HepG2 (cell line): ENCODE measurements at regions not wholly inside any gene's neighbourhood (a gene's known extent, or its start where the extent isn't known, plus 50 kb on each side); places are given as distances from the start of the nearest gene placed in this dataset.

ENCODE experiments used
- ATAC-seq: fragments of 200-7000 bp; cut with Tn5 transposase; 3 replicates; pipeline ENCODE4 v1.9.1; 2020; ENCODE audit warnings: mild to moderate bottlenecking, moderate library complexity
- BruUV-seq: library from RNA; stranded (reverse); fragments of 400-500 nt; replicated peaks from 2 replicates; lab custom pipeline; 2021; lab: Mats Ljungman, UMichigan
- CTCF ChIA-PET: fragments of 300-600 bp; formaldehyde crosslinking; extraction: SDS; loops from one replicate; lab custom pipeline; 2021; ENCODE audit warnings: low total read pairs, inconsistent platforms, low intra/inter-chr PET ratio; lab: Yijun Ruan, JAX
- POLR2A ChIA-PET: fragments of 350-600 bp; sonication (Branson Sonifier 250); formaldehyde crosslinking; loops from one replicate; lab custom pipeline; 2020; ENCODE audit warnings: antibody characterized with exemption, inconsistent platforms; lab: Yijun Ruan, JAX
- DNase-seq: peaks from one replicate; pipeline ENCODE4 v3.0.0-alpha.2; 2015; ENCODE audit warnings: low spot score
- FAIRE-seq: peaks from 3 replicates; lab custom pipeline; 2011; peaks lifted over from hg19 to GRCh38; lab: Jason Lieb, UNC
- H2AFZ ChIP-seq: one replicate; pipeline ENCODE4 v1.6.1; 2011; ENCODE audit warnings: low read length, inconsistent platforms
- H3K27ac ChIP-seq: fragments of 300-600 bp; 3 replicates; pipeline ENCODE4 v1.8.0; 2011; ENCODE audit warnings: mixed run types, mild to moderate bottlenecking, mixed read lengths, low read length, inconsistent platforms; ENCODE audit not compliant: insufficient read depth; ENCODE audit errors: extremely low read length
- H3K27me3 ChIP-seq, 2 experiments: fragments of 200-600 bp in 1 of 2; 2 replicates in 1 of 2; 3 replicates in 1 of 2; pipeline versions ENCODE4 v1.6.0 to v1.8.0; 2011; ENCODE audit warnings: low read length in 2 of 2, mild to moderate bottlenecking in 2 of 2, moderate library complexity in 2 of 2, inconsistent platforms in 1 of 2; ENCODE audit not compliant: insufficient read depth in 2 of 2, control insufficient read depth in 1 of 2
- H3K36me3 ChIP-seq, 2 experiments: fragments of 200-600 bp in 1 of 2; replicated peaks in 1 of 2; 2 replicates in 1 of 2; 3 replicates in 1 of 2; pipeline versions ENCODE4 v1.5.1 to v1.8.0; 2011; ENCODE audit warnings: low read length in 2 of 2, inconsistent platforms in 1 of 2; ENCODE audit not compliant: insufficient read depth in 2 of 2, control insufficient read depth in 1 of 2
- H3K4me1 ChIP-seq: 2 replicates; pipeline ENCODE4 v1.5.1; 2012; ENCODE audit warnings: low read length, inconsistent platforms; ENCODE audit not compliant: insufficient read depth
- H3K4me2 ChIP-seq: 2 replicates; pipeline ENCODE4 v1.6.0; 2011; ENCODE audit warnings: low read depth, low read length, inconsistent platforms
- H3K4me3 ChIP-seq, 3 experiments: fragments of 200-600 bp in 1 of 3; sonication (generic), shearing (Covaris generic) in 1 of 3; replicated peaks in 1 of 3; 2 replicates each; pipeline ENCODE4 v1.5.1; 2011 to 2016; ENCODE audit warnings: low read length in 3 of 3, inconsistent platforms in 2 of 3, low read depth in 2 of 3, mild to moderate bottlenecking in 2 of 3, control low read depth in 1 of 3, mixed read lengths in 1 of 3; ENCODE audit not compliant: insufficient read depth in 1 of 3
- H3K79me2 ChIP-seq: one replicate; pipeline ENCODE4 v1.6.1; 2011; ENCODE audit warnings: low read length, inconsistent platforms; ENCODE audit not compliant: insufficient read depth
- H3K9ac ChIP-seq: 2 replicates; pipeline ENCODE4 v1.6.0; 2011; ENCODE audit warnings: mild to moderate bottlenecking, low read depth, low read length, inconsistent platforms; ENCODE audit not compliant: insufficient read depth
- H3K9me3 ChIP-seq: 2 replicates; pipeline ENCODE4 v1.5.1; 2012; ENCODE audit warnings: mild to moderate bottlenecking, low read length
- H4K20me1 ChIP-seq: 2 replicates; pipeline ENCODE4 v1.6.0; 2011; ENCODE audit warnings: inconsistent platforms, mild to moderate bottlenecking, low read length, moderate library complexity; ENCODE audit not compliant: insufficient read depth
- AHR ChIP-seq: IDR thresholded peaks from 2 replicates; pipeline ENCODE4 v1.6.1; 2018; ENCODE audit warnings: missing genetic modification reagents, missing compliant biosample characterization
- GPN1 ChIP-seq: sonication (generic); formaldehyde crosslinking; IDR thresholded peaks from 2 replicates; pipeline ENCODE4 v1.5.1; 2020; ENCODE audit warnings: missing genetic modification reagents, borderline replicate concordance
- PBX3 ChIP-seq: sonication (generic); formaldehyde crosslinking; IDR thresholded peaks from 2 replicates; pipeline ENCODE4 v1.8.1; 2023; ENCODE audit warnings: missing genetic modification reagents, inconsistent platforms, borderline replicate concordance
- PHF20 ChIP-seq: sonication (generic); formaldehyde crosslinking; IDR thresholded peaks from 2 replicates; pipeline ENCODE4 v1.5.0; 2020; ENCODE audit warnings: mild to moderate bottlenecking, missing genetic modification reagents
- PLSCR1 ChIP-seq: sonication (generic); formaldehyde crosslinking; IDR thresholded peaks from 2 replicates; pipeline ENCODE4 v1.5.0; 2020; ENCODE audit warnings: missing genetic modification reagents, mild to moderate bottlenecking, borderline replicate concordance
- PRDM15 ChIP-seq: sonication (generic); formaldehyde crosslinking; IDR thresholded peaks from 2 replicates; pipeline ENCODE4 v1.4.0; 2020; ENCODE audit warnings: missing genetic modification reagents
- SRSF1 ChIP-seq: fragments of 200-400 bp; formaldehyde crosslinking; optimal IDR thresholded peaks from 2 replicates; pipeline ENCODE3; 2017; ENCODE audit warnings: mild to moderate bottlenecking, low read depth, low read length, moderate library complexity
- ZBTB3 ChIP-seq: sonication (generic); formaldehyde crosslinking; IDR thresholded peaks from 2 replicates; pipeline ENCODE4 v1.4.0; 2020; ENCODE audit warnings: low read depth, mild to moderate bottlenecking, moderate library complexity, missing genetic modification reagents, borderline replicate concordance
- ZNF251 ChIP-seq: sonication (generic); formaldehyde crosslinking; IDR thresholded peaks from 2 replicates; pipeline ENCODE4 v1.9.0; 2021; ENCODE audit warnings: mild to moderate bottlenecking, missing genetic modification reagents
- ZNF34 ChIP-seq: sonication (generic); formaldehyde crosslinking; IDR thresholded peaks from 2 replicates; pipeline ENCODE4 v1.4.0; 2020; ENCODE audit warnings: mild to moderate bottlenecking, missing genetic modification reagents, borderline replicate concordance
- ZNF737 ChIP-seq: sonication (generic); formaldehyde crosslinking; IDR thresholded peaks from 2 replicates; pipeline ENCODE4 v1.5.0; 2020; ENCODE audit warnings: missing genetic modification reagents, mild to moderate bottlenecking, borderline replicate concordance
- WGBS: methylation state at CpG from one replicate; pipeline ENCODE4 v1.1.6; 2017; ENCODE audit warnings: low lambda C conversion rate; 5-methylcytosine and 5-hydroxymethylcytosine counted together
- in situ Hi-C: cut with HindIII; loops from 2 replicates; pipeline ENCODE4 v1.10.0; 2017; ENCODE audit warnings: low pct_unique_long_range_greater_than_20kb; ENCODE audit not compliant: extremely low pct_ligation_motif_present
- intact Hi-C: fragments of 100-400 bp; cut with micrococcal nuclease; formaldehyde crosslinking; loops from one replicate; pipeline ENCODE4 v1.10.0; 2022; ENCODE audit not compliant: unreplicated experiment

- TF ChIP-seq AHR (no peak), ZNF251 (CRISPR knock-in tag) (no peak)
- BruUV-seq, result no TSS peak
Measured at GRCh38 chr12:127606476-127607015, 660.4 kb upstream of the TMEM132C start.

GRCh38 chr12:127607146-127607725 is 659.7 kb upstream of the TMEM132C start:
- Histone ChIP-seq H3K4me3 (no peak overlapping the region), H3K4me2 (no peak overlapping the region), H3K9ac (no peak overlapping the region), H3K4me1 (no peaks in the 10 kb centered on the region), H2AFZ (no peak overlapping the region), H4K20me1 (no peaks in the 10 kb centered on the region), H3K9me3 (0 out of 2 replicates have a peak, but pooled peaks cover 20% of the 10 kb centered on the region), H3K27ac (no peak overlapping the region), H3K36me3 (no peaks in the 10 kb centered on the region), H3K79me2 (no peaks in the 10 kb centered on the region), H3K27me3 (no peaks in the 10 kb centered on the region)
- BruUV-seq, result no TSS peak
- intact Hi-C loops, result no loop called here
- ChIA-PET CTCF (no interaction called here), POLR2A (no interaction called here)
- ATAC-seq, result no peak
- FAIRE-seq, result no peak
- 39% methylated on average over 4 of the region's 7 CpGs for WGBS
- no peak for DNase-seq
- in situ Hi-C loops, result no loop called here
- TF ChIP-seq PBX3 (CRISPR knock-in tag) (no peak), PLSCR1 (CRISPR knock-in tag) (no peak), ZNF34 (CRISPR knock-in tag) (no peak), ZNF737 (CRISPR knock-in tag) (no peak), GPN1 (CRISPR knock-in tag) (no peak), PRDM15 (CRISPR knock-in tag) (no peak), PHF20 (no peak), SRSF1 (no peak), ZBTB3 (CRISPR knock-in tag) (no peak)

More at GRCh38 chr12:127606476-127607015, 660.4 kb upstream of the TMEM132C start:
- Histone ChIP-seq H3K4me2 (no peak overlapping the region), H3K9ac (no peak overlapping the region), H3K36me3 (no peaks in the 10 kb centered on the region), H4K20me1 (no peaks in the 10 kb centered on the region), H2AFZ (no peak overlapping the region), H3K27me3 (no peaks in the 10 kb centered on the region), H3K79me2 (no peaks in the 10 kb centered on the region), H3K4me1 (no peaks in the 10 kb centered on the region), H3K27ac (no peak overlapping the region), H3K9me3 (0 out of 2 replicates have a peak, but pooled peaks cover 20% of the 10 kb centered on the region), H3K4me3 (no peak overlapping the region)
- FAIRE-seq, result no peak
- ChIA-PET CTCF (no interaction called here), POLR2A (no interaction called here)
- ATAC-seq, result no peak
- intact Hi-C loops, result no loop called here
- in situ Hi-C loops, result no loop called here
- WGBS, result 35% methylated on average over 3 of the region's 3 CpGs
- DNase-seq, result no peak
